NCI-H526 treated with DMSO at 0.1 percent for 48 hours (cell line): ENCODE measurements at regions not wholly inside any gene's neighbourhood (a gene's known extent, or its start where the extent isn't known, plus 50 kb on each side); places are given as distances from the start of the nearest gene placed in this dataset.
"Not testable (repeated sequence)": the region's sequence is repeated elsewhere in the genome, so short reads cannot be mapped to it uniquely, and the experiment has no call there.

Experiments
- DNase-seq: peaks from one replicate; lab custom pipeline; 2025; lab: John Stamatoyannopoulos, UW

DNA sequence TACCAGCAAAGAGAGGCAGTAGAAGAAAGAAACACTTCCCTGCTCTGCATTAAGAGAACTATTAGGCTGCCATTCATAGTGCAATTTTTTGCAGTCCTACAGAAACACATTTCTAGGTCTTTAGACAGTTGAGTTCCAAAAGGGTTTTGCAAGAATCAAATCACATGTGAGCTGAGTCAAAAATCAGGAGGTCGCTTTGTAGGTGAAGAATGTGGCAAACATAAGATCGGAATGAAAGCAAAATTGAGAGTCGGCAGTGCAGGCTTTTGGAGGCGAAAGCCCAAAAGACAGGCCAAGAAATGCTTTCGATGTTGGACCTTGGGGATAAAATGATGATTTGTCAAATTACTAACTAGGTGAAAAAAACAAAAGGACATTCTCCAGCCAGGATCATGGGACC lies 213.5 kb upstream of the NRIP1 start:
- no peak for DNase-seq

DNA sequence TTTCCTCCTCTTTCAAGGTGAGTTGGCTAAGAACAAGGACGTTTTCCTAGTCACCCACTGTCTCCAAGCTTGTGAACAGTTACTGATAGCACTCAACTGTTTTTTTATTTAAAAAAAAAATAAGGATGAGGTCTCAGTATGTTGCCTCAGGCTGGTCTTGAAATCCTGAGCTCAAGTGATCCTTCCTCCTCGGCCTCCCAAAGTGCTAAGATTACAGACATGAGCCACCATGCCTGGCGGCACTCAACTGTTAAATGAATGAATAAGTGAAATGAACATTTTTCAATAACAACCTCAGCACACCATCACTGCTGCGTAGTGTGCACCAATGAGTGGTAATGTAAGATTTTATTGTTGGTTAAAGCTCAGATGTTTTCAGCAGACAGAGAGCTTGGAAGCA lies 214.1 kb upstream of the NRIP1 start:
- no peak for DNase-seq

DNA sequence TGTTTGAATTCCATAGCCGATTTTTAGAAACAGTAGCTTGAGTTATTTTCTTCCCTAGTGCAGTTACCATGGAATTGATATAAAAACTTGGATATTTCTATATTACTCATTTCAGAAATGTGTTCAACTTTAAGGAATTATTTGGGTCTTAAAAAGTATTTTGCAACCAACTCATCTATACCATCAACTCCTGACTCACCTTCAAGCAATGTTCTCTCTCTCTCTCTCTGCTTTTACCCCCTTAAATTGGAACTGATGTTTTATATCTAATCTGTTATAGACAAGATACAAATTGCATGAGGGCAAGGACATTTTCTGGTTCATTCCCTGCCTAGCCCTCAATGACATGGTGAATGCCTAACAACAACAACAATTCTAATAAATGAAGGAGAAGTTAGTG lies 214.7 kb upstream of the NRIP1 start:
- DNase-seq = no peak

DNA sequence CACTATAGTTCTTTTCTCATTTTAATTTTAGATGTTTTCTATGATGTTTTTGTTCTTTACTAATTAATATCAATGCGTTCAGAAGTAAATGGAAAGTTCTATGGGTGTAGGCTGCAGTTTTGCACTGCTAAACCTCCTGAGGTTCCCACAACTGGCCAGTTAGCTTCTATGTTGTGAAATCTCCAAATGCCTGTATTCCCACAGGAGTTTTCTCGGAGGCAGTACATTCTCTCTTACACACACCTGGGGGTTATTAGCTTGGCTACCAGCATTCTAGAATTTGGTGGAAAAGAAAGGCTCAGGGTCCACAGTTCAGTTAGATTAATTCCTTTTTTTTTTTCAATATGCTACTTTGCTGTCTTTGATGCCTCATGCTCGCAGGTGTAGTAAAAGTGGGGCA lies 216.9 kb upstream of the NRIP1 start:
- no peak for DNase-seq

DNA sequence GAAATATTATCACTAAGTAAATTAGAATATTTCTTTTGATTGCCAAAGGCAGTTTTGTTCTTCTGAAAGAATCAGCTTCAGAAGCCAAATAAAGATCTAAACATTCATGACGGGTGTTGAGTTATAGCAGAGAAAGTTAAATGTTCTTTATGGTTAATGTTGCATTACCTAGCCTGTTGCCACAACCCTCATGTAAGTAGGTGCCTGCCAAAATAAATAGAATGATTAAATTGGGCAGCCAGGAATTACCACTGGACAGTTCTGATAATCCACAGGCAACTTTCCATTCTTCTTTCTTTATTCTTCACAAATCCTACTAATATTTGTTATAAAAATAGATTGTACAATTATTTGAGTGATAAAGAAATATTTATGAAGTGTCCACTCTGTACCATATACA lies 217.9 kb upstream of the NRIP1 start:
- DNase-seq = no peak

DNA sequence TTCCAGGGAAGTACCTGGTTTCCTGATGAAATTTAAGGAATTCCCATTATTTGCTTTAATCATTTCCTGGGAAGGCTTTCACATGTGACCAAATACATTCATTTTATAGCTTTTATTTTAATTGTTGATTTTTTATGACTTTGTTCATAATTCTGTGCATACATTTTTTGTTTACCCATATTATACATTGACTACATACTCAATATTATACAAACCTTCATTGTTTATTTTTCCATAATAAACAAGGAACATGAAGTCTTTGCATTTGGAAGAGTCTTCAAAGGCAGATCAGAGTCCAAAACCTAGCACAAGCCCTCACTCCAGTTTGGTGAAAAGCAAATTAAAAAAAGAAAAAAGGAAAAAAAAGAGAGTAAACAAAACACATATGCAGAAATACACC lies 218.3 kb upstream of the NRIP1 start:
- no peak for DNase-seq

DNA sequence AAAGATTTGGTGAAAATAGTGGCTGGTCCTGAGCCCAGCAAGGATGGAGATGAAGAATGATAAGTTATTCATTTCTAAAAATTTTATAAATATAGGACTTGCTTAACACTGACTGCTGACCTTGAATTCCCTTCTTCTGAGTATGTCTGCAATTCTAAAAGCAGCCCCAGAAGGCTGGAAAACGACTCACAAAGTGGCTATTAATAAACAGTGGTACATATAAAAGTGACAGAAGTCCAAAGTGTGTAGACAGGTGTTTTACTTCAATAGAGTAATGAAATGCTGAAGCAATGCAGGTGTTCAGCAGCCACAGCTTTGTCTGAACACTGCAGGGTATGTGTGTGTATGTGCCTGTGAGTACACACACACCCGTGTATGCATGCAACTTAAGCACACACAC lies 219.0 kb upstream of the NRIP1 start:
- no peak for DNase-seq

DNA sequence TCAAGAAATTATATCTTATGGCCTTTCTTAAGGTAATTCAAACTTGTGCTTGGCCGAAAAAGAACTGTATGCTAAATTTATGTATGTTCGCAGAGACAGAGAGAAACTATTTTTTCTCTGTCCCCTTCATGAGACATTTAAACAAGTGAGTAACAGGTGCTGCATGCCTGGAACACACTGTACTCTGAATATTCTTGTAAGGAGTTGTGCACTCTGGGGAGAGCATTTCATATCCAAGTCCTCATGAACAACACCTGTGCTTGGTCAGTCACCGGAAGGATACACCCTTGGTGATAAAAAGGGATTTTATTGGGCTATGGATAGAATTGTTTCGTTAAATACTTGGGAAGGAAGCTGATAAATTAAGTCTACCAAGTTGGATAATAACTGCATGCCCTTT lies 220.8 kb upstream of the NRIP1 start:
- no peak for DNase-seq

DNA sequence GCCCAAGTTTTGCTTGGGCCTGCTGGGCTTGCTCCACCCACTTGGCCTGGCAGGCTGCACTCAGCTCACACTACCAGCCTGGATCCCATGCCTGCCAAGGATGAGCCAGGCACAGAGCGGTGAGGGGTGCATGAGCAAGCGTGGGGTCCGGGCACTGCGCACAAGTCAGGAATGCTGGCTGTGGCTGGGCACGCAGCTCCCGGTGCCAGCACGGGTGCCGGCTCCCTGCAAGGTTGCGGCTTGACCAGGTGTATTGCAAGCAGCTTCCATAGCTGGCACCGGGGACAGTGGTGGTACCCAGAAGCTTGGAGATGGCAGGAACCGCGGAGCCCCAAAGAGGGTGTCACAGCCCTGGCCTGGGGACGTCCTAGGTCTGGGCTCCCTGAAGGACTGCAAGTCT lies 224.4 kb upstream of the NRIP1 start:
- DNase-seq = no peak

DNA sequence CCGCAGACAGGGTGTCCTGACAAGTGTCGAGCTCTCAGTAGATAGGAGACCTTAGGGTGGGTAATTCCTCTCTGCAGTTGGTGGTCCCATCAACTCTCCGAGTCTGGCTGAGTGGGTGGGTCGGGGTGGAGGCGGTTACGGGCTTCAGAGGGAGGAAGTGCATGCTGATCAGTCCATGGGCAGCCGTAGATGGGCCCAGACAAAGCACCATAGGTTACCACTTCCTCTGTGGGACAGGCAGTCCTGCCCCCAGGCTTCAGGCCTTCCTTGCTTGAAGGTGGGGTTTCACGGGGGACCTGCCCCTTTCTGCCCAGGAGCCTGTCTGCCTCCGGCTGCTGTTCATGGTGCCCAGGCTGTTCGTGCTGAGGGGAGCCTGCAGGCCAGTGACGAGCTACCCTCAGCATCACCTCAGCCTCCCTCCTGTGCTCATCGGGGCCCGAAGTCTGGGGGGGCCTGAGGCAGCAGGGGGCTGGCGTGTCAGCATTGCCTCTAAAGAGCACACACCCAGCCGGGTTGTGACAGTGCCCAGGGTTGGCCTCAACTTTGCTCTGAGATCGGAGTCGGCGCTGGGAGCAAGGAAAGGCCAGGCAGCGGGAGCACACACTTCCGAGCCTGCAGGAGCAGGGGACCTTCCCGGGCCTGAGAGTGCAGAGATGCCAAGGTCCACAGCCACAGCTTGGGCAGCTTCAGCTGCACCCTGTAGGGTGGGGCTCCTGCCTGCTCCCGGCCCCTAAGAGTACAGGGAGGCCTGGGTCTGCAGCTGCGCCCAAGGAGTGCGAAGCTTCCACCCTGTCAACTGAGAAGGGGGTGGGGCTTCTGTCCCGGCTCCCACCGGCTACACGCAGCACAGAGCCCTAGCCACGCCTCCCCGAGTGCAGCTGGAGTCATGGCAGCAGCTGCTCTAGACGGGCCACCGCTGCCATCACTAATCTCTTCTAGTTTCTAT lies 225.4 kb upstream of the NRIP1 start:
- DNase-seq = peak; percentile 32

DNA sequence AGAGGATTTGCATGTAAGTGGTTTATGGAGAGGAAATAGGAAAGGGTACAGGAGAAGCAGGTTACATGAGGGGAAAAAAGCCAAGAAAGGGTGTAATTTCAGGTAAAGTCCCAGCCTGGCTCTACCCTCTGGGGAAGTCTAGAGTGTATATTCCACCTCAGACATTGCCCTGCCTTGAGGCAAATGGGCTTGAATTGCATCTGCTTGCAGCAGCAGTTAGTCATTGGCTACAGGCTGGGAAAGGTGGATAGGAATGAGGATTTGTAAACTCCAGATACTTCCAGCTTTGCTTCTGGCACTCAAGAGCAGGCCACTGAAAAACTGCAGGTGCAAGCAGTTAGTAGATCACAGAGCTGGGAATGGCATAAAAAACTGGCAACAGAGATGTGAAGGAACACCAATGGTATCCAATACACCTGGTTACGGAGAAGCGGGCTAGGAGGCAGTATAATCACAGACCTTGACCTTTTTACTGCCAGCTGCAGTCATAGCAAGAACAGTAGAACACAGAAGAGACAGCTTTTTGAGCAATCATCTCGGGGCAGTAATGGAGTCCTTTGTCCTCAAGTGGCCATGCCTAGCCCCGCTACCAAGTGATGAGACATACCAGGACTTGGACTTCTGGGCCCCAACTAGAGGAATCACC lies 226.9 kb upstream of the NRIP1 start:
- DNase-seq = no peak

DNA sequence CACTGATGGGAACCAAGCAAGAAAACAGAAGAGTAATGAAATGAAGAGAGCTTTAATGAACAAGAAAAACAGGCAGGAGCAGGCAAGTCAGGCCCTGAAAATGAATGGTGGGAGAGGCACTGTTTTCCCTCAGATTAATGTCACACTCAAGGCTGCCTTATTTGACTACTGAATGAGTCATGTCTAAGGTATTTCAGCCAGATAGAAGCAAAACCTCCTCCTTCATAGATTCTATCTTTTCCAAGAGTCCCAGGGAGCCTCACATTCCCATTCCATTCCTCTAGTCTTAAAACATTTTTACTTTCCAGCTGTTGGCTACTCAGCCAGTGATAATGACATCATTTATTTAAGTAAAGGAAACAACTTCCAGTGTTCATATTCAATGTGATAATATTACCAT lies 228.4 kb upstream of the NRIP1 start:
- no peak for DNase-seq

DNA sequence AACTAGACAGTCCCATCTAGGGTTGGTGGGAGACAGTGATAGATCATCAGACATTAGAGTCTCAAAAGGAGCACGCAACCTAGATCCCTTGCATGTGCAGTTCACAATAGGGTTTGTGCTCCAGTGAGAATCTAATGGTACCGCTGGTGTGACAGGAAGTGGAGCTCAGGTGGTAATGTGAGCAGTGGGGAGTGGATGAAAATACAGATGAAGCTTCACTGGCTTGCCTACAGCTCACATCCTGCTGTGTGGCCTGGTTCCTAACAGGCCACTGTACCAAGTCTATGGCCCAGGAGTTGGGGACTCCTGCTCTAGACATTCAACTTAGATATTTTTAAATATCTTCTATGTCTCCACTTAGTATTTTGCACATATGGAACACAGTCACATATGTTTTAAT lies 231.1 kb upstream of the NRIP1 start:
- DNase-seq = no peak

DNA sequence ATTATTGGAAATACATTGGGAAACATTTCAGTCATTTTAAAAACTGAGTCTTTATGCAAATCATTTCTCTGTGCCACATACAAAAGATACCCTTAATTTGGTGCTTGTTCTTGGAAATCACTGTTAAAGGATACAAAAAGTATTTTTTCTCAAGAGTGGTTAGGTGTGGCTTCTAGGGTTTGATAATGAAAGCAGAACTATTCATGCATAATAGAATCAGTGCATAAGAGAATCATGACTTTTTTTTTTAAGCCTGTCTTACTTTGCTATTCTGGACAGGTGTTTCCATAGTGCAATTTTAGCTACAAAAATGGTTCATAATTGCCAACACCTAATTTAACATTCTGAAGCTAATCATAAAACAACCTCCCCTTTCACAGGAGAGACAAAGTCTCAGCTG lies 233.0 kb upstream of the NRIP1 start:
- no peak for DNase-seq

DNA sequence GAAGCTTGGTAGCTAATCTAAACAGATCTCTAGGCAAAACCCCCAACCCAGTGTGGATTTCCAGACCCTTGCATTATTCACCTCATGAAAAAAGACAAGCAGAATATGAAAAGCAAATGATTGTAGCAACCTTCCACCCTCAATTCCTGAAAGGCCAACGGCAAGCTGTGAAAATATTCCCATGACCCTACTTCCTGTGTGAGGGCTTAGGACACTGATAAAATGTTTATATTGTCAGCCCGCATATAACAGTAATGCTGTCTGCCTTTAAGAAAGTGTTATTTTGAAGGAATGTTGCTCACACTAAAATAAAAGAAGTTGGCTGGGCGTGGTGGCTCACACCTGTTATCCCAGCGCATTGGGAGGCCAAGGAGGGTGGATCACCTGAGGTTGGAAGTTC lies 233.5 kb upstream of the NRIP1 start:
- DNase-seq = no peak

DNA sequence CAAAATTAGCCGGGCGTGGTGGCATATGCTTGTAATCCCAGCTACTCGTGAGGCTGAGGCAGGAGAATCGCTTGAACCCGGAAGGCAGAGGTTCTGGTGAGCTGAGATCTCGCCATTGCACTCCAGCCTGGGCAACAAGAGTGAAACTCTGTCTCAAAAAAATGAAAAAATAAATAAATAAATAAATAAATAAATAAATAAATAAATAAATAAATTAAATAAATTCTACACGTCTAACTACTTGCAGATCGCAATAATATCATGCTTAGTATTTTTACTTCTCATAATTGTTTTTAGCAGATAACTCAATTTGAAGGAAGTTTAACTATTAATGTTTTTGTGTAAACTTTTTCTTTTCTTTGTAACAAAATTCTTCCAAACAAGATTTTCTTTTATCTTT lies 234.0 kb upstream of the NRIP1 start:
- not testable (repeated sequence) for DNase-seq

DNA sequence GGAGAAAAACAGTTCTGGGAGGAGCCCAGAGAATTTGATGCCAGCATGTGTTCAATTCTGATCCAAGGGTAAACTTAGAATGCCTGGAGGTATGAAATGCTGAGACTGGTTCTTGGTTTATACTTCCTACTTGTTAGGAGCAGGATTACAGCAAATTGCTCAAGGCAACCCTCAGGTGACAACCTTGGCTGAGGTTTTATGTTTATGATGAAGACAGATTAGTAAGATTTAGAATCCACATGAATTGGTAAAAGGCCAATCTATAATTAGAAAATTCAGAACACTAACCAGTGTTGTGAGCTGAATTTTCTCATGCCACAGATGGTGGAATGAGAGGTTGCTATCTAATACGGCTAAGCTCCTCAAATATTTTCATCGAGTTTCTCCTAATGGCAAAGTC lies 235.3 kb upstream of the NRIP1 start:
- DNase-seq = no peak

DNA sequence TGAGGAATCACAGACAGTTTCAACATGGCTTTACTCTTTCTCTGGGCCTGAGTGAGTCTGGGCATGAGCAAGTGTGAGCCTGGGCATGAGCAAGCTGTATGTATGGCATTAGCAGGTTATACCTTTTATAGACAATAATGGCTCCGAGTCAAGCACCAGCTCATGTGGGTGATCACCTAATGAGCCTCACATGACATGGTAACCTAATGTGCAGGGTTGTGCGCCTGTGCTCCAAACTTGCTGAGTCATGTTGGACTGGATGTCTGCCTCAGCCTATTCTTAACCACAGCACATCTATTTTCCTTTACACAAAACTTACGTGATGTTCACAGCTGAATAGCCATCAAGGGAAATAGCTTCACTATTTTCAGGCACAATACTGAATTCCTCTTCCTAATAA lies 236.2 kb upstream of the NRIP1 start:
- DNase-seq = no peak

DNA sequence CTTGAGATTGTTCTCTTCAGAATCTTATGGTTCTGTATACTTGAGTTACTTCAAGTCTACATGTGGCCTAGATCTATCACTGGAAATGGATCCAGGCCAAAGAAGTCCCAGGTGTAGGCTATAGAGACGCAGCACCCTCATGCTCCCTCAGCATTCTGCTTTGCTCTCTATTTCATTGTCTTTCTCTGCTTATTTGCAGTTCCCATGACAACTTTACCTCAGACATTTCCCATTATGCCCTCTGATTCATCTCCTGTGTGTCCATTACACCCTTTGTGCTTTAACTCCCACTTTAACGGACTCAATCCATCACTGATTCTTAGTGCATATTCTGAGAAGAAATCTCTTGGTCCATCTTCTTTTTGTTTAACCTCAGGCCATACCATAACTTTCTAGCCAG lies 236.9 kb upstream of the NRIP1 start:
- no peak for DNase-seq

DNA sequence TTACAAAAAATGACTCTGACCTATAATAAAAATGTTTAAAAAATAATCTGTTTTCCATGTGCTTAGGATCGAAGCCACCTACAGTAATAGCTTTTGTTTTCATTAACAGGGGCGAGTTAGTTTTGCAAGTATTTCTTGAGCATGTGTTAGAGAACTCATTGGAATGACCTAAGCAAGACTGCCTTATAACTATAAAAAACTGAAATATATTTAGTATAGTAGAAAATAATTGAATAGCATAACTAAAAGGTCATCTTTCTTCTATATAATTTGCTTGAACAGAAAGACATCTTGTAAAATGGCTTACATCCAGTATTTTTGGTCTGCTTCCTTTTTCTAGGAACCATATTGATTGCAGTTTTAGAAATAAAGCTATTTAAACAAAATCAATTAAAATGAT lies 241.5 kb upstream of the NRIP1 start:
- DNase-seq = no peak

DNA sequence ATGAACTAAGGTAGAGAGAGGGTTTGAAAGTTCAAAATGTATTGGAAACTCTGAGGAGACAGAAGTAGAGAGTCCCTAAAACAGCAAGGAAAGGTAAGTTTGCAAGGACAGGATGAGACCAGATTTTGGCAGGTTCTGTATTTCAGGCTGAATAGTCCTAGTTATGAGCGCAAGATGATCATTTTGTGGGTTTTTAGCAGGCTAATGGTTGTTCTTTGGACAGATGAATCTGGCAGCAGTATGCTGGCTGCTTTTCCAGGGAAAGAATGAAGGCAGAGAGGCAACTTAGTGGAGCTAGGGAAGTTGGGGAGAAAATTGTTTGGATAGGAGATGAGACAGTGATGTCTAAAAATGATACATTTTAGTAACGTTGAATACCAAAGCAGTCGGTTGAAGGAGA lies 243.5 kb upstream of the NRIP1 start:
- no peak for DNase-seq

DNA sequence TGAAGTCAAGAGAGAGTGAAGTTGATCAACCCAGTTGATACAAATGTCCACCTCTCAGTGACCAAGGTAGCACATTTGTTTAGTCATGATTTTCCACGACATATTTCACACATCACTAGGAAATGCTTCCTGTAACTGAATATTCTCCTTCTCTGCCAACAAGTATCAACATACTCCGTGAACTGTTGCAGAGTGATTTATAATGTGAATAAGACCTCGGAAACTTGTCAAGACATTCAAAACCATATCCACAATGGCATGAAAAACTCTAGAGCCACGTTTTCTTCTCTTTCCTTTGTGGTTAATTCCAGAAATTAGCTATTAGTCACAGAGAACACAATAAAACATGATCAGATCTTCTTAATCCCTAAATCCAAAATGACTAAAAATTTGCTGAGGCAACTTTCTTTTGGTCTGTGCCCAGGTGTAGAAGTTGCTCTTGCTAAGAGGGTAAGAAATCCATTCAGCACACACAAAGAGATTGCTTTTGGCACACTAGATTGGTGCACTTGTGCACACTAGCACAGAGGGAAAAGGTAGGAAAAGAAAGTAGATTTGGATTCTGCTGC lies 244.3 kb upstream of the NRIP1 start:
- DNase-seq = no peak

DNA sequence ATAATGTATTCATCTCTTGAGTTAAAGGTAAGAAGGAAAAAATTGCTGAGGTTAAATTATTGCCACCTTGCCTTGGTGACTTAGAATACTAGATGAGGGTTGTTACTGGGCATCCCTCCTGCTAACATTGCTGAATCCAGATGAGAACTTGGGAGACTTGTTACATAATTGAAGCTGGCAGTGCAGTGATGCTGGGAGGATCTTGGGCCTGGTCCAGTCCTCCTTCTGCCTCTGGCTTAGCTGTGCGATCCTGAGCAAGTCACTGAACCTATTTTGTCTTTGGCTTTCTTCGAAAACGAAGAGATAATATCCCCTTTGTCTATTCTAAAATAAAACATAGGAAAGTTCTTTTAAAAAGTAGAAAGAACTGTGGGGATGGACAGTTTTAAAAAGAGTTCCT lies 244.9 kb upstream of the NRIP1 start:
- DNase-seq = no peak
